ENCODE measurements at regions not wholly inside any gene's neighbourhood (a gene's known extent, or its start where the extent isn't known, plus 50 kb on each side); places are given as distances from the start of the nearest gene placed in this dataset.

DNA sequence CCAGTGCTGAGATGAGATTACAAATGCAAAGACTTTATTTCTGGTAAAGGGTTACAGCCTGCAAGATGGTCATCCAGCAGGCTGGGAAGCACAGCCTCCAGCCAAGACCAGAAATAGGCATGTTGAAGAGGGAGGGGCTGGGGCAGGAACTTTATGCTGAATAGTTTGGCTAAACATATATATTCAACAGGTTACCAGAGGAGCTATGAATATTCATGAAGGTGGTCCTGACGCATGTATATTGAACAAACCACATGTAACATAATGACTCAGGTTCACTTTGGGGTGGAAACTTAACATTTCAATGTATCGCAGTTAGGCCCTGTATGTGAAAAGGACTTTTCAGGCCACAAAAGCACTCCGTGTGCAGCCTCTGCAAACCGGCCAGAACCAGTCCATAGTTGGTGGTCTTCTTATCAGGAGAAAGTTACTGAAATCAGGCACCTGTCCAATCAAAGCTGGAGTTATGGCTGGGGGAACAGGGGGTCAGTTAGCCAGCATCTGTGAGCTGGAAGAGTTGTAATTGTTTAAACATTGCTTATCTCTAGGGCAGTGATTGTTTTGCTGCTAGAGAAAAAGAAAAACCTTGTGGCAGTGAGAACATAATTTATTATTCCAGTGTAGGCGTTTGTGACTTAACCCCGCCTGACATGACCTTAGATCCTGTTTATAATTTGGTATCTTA is 372.9 kb upstream of the AUTS2 start:
- no peaks in the 10 kb centered on the region for H3K9me3 ChIP-seq (ENCODE audit: control insufficient read depth, insufficient read depth, low read length)
- H3K27me3 ChIP-seq (ENCODE audit: control insufficient read depth, low read length), result no peaks in the 10 kb centered on the region
- no peaks in the 10 kb centered on the region for H4K20me1 ChIP-seq (ENCODE audit: control insufficient read depth, insufficient read depth, low read depth, low read length)
- no peak overlapping the region for H3K4me3 ChIP-seq (ENCODE audit: low read length)
- H3K9me2 ChIP-seq (replicated peaks; ENCODE audit: control insufficient read depth, low read length), result no peaks in the 10 kb centered on the region
- H3K4me1 ChIP-seq (ENCODE audit: control insufficient read depth, low read length), result no peaks in the 10 kb centered on the region
- no peaks in the 10 kb centered on the region for H3F3A ChIP-seq (ENCODE audit: control insufficient read depth, insufficient read depth)
- TF ChIP-seq EZH2phosphoT487 (IDR thresholded peaks at IDR 0.05; ENCODE audit: borderline replicate concordance, low read length), result no peak
- TF ChIP-seq, protein P1, sequence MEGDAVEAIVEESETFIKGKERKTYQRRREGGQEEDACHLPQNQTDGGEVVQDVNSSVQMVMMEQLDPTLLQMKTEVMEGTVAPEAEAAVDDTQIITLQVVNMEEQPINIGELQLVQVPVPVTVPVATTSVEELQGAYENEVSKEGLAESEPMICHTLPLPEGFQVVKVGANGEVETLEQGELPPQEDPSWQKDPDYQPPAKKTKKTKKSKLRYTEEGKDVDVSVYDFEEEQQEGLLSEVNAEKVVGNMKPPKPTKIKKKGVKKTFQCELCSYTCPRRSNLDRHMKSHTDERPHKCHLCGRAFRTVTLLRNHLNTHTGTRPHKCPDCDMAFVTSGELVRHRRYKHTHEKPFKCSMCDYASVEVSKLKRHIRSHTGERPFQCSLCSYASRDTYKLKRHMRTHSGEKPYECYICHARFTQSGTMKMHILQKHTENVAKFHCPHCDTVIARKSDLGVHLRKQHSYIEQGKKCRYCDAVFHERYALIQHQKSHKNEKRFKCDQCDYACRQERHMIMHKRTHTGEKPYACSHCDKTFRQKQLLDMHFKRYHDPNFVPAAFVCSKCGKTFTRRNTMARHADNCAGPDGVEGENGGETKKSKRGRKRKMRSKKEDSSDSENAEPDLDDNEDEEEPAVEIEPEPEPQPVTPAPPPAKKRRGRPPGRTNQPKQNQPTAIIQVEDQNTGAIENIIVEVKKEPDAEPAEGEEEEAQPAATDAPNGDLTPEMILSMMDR (IDR thresholded peaks at IDR 0.05; ENCODE audit: low read depth, low read length, poor library complexity, severe bottlenecking), result no peak
- H3K79me2 ChIP-seq (ENCODE audit: control insufficient read depth, low read length), result no peaks in the 10 kb centered on the region
- H3K27ac ChIP-seq (ENCODE audit: low read depth, low read length), result no peak overlapping the region
- H3K4me2 ChIP-seq (ENCODE audit: low read length), result no peak overlapping the region
- H3K36me3 ChIP-seq (ENCODE audit: control insufficient read depth, low read length), result no peaks in the 10 kb centered on the region

DNA sequence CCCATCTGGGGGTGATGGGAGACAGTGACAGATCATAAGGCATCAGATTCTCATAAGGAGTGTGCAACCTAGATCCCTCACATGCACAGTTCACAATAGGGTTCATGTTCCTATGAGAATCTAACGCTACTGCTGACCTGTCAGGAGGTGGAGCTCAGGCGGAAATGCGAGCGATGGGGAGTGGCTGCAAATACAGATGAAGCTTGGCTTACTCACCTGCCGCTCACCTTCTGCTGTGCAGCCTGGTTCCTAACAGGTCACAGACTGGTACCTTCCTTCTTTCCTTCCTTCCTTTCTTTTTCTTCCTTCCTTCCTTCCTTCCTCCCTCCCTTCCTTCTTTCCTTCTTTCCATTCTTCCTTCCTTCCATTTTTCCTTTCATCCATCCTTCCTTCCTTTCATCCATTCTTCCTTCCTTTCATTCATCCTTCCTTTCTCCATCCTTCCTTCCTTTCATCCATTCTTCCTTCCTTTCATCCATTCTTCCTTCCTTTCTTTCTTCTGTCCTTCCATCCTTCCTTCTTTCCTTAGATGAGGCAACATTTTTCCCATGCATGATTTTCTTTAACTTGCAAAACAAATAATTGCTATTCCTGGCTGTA is 370.0 kb upstream of the AUTS2 start:
- Histone ChIP-seq H3K4me3 (ENCODE audit: low read length) (no peak overlapping the region), H3K4me1 (ENCODE audit: control insufficient read depth, low read length) (no peaks in the 10 kb centered on the region), H3K79me2 (ENCODE audit: control insufficient read depth, low read length) (no peaks in the 10 kb centered on the region), H3K9me2 (replicated peaks; ENCODE audit: control insufficient read depth, low read length) (no peaks in the 10 kb centered on the region), H3K4me2 (ENCODE audit: low read length) (no peak overlapping the region), H4K20me1 (ENCODE audit: control insufficient read depth, insufficient read depth, low read depth, low read length) (no peaks in the 10 kb centered on the region), H3K27me3 (ENCODE audit: control insufficient read depth, low read length) (no peaks in the 10 kb centered on the region), H3K9me3 (ENCODE audit: control insufficient read depth, insufficient read depth, low read length) (no peaks in the 10 kb centered on the region), H3F3A (ENCODE audit: control insufficient read depth, insufficient read depth) (no peaks in the 10 kb centered on the region), H3K36me3 (ENCODE audit: control insufficient read depth, low read length) (no peaks in the 10 kb centered on the region), H3K27ac (ENCODE audit: low read depth, low read length) (no peak overlapping the region)
- TF ChIP-seq, protein P1 (IDR thresholded peaks at IDR 0.05; ENCODE audit: low read depth, low read length, poor library complexity, severe bottlenecking), result no peak
- TF ChIP-seq EZH2phosphoT487 (IDR thresholded peaks at IDR 0.05; ENCODE audit: borderline replicate concordance, low read length), result no peak

- H3F3A ChIP-seq (ENCODE audit: control insufficient read depth, insufficient read depth), result no peaks in the 10 kb centered on the region
- no peaks in the 10 kb centered on the region for H3K36me3 ChIP-seq (ENCODE audit: control insufficient read depth, low read length)
- H3K79me2 ChIP-seq (ENCODE audit: control insufficient read depth, low read length), result no peaks in the 10 kb centered on the region
- H3K4me1 ChIP-seq (ENCODE audit: control insufficient read depth, low read length), result no peaks in the 10 kb centered on the region
- H3K27me3 ChIP-seq (ENCODE audit: control insufficient read depth, low read length), result no peaks in the 10 kb centered on the region
- H3K4me3 ChIP-seq (ENCODE audit: low read length), result no peak overlapping the region
- no peaks in the 10 kb centered on the region for H3K9me2 ChIP-seq (replicated peaks; ENCODE audit: control insufficient read depth, low read length)
- H4K20me1 ChIP-seq (ENCODE audit: control insufficient read depth, insufficient read depth, low read depth, low read length), result no peaks in the 10 kb centered on the region
- H3K4me2 ChIP-seq (ENCODE audit: low read length), result no peak overlapping the region
- no peak overlapping the region for H3K27ac ChIP-seq (ENCODE audit: low read depth, low read length)
- TF ChIP-seq EZH2phosphoT487 (IDR thresholded peaks at IDR 0.05; ENCODE audit: borderline replicate concordance, low read length), result no peak
- TF ChIP-seq, protein P1 (IDR thresholded peaks at IDR 0.05; ENCODE audit: low read depth, low read length, poor library complexity, severe bottlenecking), result no peak
- no peaks in the 10 kb centered on the region for H3K9me3 ChIP-seq (ENCODE audit: control insufficient read depth, insufficient read depth, low read length)
Measured at GRCh38 chr7:69232445-69233376, 365.6 kb upstream of the AUTS2 start.

Measured in DOHH2 (cell line).